ENCODE measurements at regions not wholly inside any gene's neighbourhood (a gene's known extent, or its start where the extent isn't known, plus 50 kb on each side); places are given as distances from the start of the nearest gene placed in this dataset.
A peak's percentile ranks its signal among the peaks of the same experiment; 100 is the strongest.
"Not testable (repeated sequence)": the region's sequence is repeated elsewhere in the genome, so short reads cannot be mapped to it uniquely, and the experiment has no call there.

DNA sequence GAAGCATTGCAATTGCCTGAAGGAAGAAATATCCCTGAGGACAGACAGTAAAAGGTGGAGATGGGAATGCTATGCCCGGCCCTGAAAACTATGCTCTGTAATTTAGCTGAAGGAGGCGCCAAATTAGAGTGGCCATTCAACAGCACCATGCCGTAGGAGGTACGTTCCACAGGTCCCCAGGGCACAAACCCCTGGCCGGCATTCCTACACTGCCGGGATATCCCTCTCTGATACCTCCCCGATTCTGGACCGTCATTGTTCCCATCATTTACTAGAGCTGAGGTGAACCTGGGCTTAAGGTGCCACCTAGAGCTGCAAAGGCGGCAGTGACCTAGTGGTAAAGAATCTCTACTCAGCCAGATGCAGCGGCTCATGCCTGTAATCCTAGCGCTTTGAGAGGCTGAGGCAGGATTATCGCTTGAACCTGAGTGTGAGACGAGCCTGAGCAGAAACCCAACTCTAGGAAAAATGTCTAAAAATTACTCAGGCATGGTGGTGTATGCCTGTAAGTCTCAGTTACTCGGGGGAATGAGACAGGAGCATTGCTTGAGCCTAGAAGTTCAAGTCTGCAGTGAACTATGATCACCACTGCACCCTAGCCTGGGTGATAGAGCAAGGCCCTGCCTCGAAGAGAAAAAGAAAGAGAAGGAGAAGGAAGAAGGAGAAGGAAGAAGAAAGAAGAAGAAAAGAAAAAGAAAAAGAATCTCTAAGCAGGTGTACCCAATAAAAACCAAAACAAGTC is 53.0 kb upstream of the TNKS2 start:
- peak in 1 of 3 donors; percentile 14 for DNase-seq

GRCh38 chr10:91743465-91743864 is 54.8 kb upstream of the TNKS2 start:
- DNase-seq = no peak

DNA sequence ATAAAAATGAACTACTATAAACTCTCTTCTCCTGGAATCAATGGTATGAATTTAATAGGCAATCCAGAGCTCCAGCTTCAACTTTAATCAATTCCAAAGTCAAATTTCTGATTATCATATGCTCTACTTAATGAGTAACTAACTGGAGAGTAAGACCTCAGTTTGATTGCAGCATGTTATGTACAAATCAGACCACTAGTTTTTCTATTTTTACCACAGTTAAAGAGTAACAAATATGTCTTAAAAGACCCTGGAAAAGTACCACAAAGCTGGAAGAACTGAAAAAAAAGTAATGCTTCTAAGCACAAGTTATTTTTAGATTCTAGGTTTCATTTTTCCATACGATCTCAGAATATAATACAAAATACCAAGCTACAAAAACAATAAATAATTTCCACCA is 56.0 kb upstream of the TNKS2 start:
- peak in 2 of 3 donors; percentile 9 to 43 for DNase-seq

DNA sequence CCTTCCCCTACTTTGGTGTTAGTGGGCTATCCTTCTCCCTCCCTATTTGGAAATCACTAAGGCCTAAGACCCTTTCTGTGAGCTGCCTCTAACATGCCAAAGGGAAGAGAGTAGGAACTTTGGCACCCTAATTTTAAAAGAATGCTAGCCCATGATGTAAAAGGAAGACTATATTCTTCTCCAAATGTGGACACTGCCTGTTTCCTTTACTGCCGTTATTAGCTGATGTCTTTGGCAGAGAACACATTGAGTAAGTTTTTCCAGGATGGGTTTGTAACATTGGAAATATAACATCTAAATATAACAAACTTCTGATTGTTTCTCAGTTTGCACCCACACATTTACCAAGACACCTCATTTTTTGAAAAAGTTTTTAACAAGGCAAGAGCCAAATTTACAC is 56.9 kb upstream of the TNKS2 start:
- peak; percentile 27 to 77 (median 50) for DNase-seq

- no peak for DNase-seq
Measured at GRCh38 chr10:91740353-91740924, 57.8 kb upstream of the TNKS2 start.

- DNase-seq = not testable (repeated sequence)
Measured at GRCh38 chr10:91732265-91732664, 66.0 kb upstream of the TNKS2 start.

DNA sequence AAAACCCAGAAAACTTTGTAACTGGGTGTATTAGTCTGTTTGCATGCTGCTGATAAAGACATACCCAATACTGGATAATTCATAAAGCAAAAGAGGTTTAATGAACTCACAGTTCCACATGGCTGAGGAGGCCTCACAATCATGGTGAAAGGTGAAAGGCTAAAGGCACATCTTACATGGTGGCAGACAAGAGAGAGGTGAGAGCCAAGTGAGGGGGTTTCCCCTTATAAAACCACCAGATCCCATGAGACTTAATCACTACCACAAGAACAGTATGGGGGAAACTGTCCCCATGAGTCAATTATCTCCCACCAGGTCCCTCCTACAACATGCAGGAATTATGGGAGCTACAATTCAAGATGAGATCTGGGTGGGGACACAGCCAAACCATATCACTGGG is 68.9 kb upstream of the TNKS2 start:
- DNase-seq = not testable (repeated sequence)

DNA sequence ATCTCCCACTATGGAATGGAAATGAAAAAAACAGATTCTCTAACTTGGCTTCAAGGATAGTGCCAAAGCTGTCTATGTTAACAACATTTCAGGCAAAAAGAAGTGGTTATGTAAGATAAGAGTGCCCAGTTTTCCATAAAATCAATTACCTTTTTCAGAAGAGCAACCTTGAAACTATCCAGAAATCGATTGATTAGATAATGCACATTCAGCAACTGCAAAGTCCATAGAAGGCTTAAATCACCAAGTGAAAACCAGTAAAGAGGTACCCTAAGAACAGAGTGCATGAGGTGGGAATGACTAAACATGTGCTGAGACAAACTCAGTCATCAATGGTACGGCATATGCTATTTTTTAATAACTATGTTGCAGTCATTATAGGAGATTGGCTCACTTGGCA is 71.9 kb upstream of the TNKS2 start:
- DNase-seq = no peak

GRCh38 chr10:91724933-91725332 is 73.3 kb upstream of the TNKS2 start:
- no peak for DNase-seq

GRCh38 chr10:91713461-91714072 is 80.7 kb upstream of the PPP1R3C start:
- no peak for DNase-seq

GRCh38 chr10:91711885-91712680 is 79.2 kb upstream of the PPP1R3C start:
- DNase-seq = peak; percentile 5 to 61 (median 14)

DNA sequence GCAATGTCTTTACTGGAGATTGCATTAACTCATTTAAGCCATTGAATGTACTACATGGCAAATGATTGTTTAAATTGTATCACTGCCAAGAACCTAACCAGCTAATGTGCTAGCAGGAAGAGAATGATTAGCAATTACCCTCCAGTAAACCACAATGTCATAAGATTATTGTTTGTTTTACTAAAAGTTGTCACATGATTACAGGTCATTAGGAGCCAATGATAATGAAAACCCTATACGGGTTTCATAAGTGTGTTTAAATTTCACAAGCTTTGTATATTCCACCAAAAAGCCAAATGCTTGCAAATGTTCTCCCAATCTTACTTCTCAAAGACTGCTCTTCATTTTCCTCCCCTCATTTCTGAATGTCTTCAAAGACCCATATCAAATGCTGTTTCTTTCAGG is 76.5 kb upstream of the PPP1R3C start:
- no peak for DNase-seq

GRCh38 chr10:91708174-91708861 is 75.4 kb upstream of the PPP1R3C start:
- DNase-seq = no peak

DNA sequence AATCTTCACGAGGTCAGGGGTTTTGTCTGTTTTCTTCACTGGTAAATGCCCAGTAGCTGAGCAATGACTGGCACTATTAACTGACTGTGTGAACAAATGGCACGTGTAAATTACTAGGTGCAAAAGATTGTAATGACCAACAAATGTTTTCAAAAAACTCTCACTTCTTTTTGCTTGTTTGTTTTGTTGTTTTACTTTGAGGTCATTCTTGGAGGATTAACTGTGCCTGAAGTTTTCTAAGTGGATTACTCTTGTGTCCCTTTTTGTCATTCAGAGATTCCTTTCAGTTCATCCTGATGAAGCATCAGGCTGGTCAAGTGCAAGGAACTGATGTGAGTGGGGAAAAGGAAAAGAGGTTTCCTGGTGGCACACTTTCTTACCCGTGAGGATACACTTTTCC is 74.4 kb upstream of the PPP1R3C start:
- no peak for DNase-seq

- DNase-seq = no peak
Measured at GRCh38 chr10:91705948-91706670, 73.2 kb upstream of the PPP1R3C start.

- no peak for DNase-seq
Measured at GRCh38 chr10:91702620-91703019, 69.7 kb upstream of the PPP1R3C start.

GRCh38 chr10:91700788-91701444 is 68.0 kb upstream of the PPP1R3C start:
- no peak for DNase-seq

DNA sequence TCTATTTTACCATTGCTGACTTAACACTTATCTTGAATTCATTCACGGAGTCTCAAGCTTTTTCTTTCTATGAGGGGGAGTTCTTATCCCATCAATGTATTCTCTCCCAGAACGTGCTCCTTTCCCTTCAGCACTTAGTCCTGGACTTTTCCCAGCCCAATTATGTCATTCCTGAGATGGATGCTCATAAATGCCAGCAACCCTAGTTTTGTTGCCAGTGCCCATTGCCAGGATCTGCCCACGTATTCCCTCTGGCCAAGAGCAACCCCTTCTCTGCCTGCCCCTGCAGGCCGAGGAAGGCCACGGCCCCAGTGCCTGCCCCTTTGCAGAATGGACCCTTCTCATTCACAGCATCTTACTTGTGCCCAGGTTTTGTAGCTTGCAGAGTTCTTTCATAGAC is 67.4 kb upstream of the PPP1R3C start:
- DNase-seq = no peak

- no peak for DNase-seq
Measured at GRCh38 chr10:91698258-91698657, 65.4 kb upstream of the PPP1R3C start.

DNA sequence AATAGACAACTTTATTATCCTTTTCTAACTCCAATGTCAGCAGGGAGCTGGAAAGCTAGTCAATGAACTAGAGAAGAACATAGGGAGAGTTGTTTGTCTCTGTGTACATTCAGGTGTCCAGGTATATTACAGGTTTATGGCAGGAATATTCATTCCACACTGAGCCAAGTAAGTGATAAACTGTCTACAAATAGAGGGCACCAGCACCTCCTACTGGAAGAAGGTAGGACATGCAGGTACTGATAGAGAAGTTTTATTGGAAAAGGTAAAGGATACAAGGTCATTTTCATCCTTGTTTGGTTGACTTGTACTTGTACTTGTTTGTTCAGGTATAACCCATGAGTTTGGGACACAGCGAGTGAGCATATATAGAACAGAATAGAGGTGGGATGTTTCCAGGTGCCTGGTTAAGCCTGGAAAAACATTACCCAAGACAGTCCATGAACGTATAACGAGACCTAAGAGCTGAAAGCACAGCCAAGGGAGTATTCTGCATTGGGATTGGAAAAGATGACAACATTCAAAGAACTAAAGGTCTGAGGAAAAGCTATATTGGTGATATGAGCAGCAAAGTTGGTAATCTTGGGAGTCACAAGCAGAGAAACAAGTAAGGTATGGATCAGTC is 61.4 kb upstream of the PPP1R3C start:
- DNase-seq = no peak
